DND-41 (cell line): ENCODE measurements at regions not wholly inside any gene's neighbourhood (a gene's known extent, or its start where the extent isn't known, plus 50 kb on each side); places are given as distances from the start of the nearest gene placed in this dataset.

Experiments used
- ATAC-seq: fragments of 200-7000 bp; cut with Tn5 transposase; 3 replicates; pipeline ENCODE4 v1.9.1; 2021; ENCODE audit warnings: low read depth; ENCODE audit not compliant: insufficient read depth
- DNase-seq: peaks from one replicate; pipeline ENCODE4 v3.0.0-alpha.2; 2020
- H2AFZ ChIP-seq: 2 replicates; pipeline ENCODE4 v1.6.0; 2012; ENCODE audit warnings: low read depth, low read length
- H3K27ac ChIP-seq: 2 replicates; pipeline ENCODE4 v1.5.1; 2012; ENCODE audit warnings: low read length, inconsistent platforms
- H3K27me3 ChIP-seq: fragments of 200-600 bp; sonication (generic); 2 replicates; pipeline ENCODE4 v1.6.0; 2012; ENCODE audit warnings: low read length, mild to moderate bottlenecking, inconsistent platforms; ENCODE audit not compliant: insufficient read depth, poor library complexity
- H3K36me3 ChIP-seq: 2 replicates; pipeline ENCODE4 v1.5.1; 2012; ENCODE audit warnings: low read length, inconsistent platforms; ENCODE audit not compliant: insufficient read depth
- H3K4me1 ChIP-seq: 2 replicates; pipeline ENCODE4 v1.5.1; 2012; ENCODE audit warnings: mild to moderate bottlenecking, low read length; ENCODE audit not compliant: insufficient read depth
- H3K4me2 ChIP-seq: 2 replicates; pipeline ENCODE4 v1.6.0; 2012; ENCODE audit warnings: mild to moderate bottlenecking, moderate library complexity, low read length, inconsistent platforms; ENCODE audit not compliant: insufficient read depth
- H3K4me3 ChIP-seq, 2 experiments: fragments of 200-600 bp in 1 of 2; shearing (Covaris generic) in 1 of 2; 2 replicates each; pipeline ENCODE4 v1.5.1; 2012 to 2016; ENCODE audit warnings: inconsistent platforms in 2 of 2, low read length in 2 of 2, mild to moderate bottlenecking in 2 of 2, low read depth in 1 of 2, moderate library complexity in 1 of 2
- H3K79me2 ChIP-seq: 2 replicates; pipeline ENCODE4 v1.6.0; 2012; ENCODE audit warnings: low read length, inconsistent platforms; ENCODE audit not compliant: insufficient read depth
- H3K9ac ChIP-seq: 2 replicates; pipeline ENCODE4 v1.6.0; 2012; ENCODE audit warnings: low read depth, mild to moderate bottlenecking, inconsistent platforms, low read length, moderate library complexity
- H3K9me3 ChIP-seq: 2 replicates; pipeline ENCODE4 v1.5.1; 2012; ENCODE audit warnings: low read length, moderate library complexity, mild to moderate bottlenecking, inconsistent platforms; ENCODE audit not compliant: insufficient read depth, severe bottlenecking
- H4K20me1 ChIP-seq: 2 replicates; pipeline ENCODE4 v1.6.0; 2012; ENCODE audit warnings: low read length; ENCODE audit not compliant: insufficient read depth
- CTCF ChIP-seq: IDR thresholded peaks from 2 replicates; pipeline ENCODE4 v1.5.1; 2012; ENCODE audit warnings: borderline replicate concordance, low read length, moderate library complexity, mild to moderate bottlenecking; ENCODE audit not compliant: poor library complexity, severe bottlenecking; ENCODE audit errors: extremely low read depth
- EZH2 ChIP-seq: IDR thresholded peaks from 3 replicates; pipeline ENCODE4 v1.6.1; 2012; ENCODE audit warnings: borderline replicate concordance, low read depth, mild to moderate bottlenecking, moderate library complexity, low read length, inconsistent platforms; ENCODE audit not compliant: severe bottlenecking

DNA sequence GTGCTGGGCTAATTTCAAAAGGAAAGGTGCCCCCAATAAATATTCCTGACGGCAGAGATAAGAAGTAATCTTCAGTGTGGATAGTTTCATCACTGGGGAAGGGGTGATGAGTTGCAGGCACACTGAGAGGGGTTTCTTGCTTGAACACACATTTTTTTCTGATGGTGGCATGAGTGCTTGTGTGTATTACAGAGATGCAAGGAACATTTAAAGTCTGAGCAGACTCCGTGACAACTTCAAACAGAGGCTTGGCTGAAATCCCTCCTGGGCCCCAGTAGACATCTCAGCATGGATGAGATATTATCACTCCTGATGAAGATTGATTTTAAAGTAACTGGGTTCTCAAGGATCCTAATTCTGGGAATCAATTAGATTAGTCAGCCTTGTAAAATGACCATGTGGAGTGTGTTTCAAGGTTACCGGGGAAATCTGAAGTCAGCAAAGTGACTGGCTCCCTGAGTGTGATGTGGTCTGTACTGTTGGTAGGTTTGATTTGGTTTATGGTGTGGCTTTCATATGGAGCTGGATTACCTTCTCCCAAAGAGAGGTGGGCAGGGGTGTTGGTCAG is 435.8 kb upstream of the EEF2KMT start:
- Histone ChIP-seq H3K9me3 (no peaks in the 10 kb centered on the region), H3K4me2 (no peak overlapping the region), H3K9ac (no peak overlapping the region), H4K20me1 (no peaks in the 10 kb centered on the region), H3K79me2 (no peaks in the 10 kb centered on the region), H3K27ac (no peak overlapping the region), H3K4me3 (no peak overlapping the region), H3K36me3 (no peaks in the 10 kb centered on the region), H3K27me3 (no peaks in the 10 kb centered on the region), H3K4me1 (no peaks in the 10 kb centered on the region), H2AFZ (no peak overlapping the region)
- ATAC-seq (no peak), DNase-seq (no peak)
- TF ChIP-seq EZH2 (no peak), CTCF (no peak)

GRCh38 chr16:5527817-5528216 is 430.2 kb upstream of the EEF2KMT start:
- no peak for TF ChIP-seq CTCF
- TF ChIP-seq EZH2: no peak
- Histone ChIP-seq H3K27ac (no peak overlapping the region), H4K20me1 (no peaks in the 10 kb centered on the region), H3K9me3 (no peaks in the 10 kb centered on the region), H3K27me3 (no peaks in the 10 kb centered on the region), H3K36me3 (no peaks in the 10 kb centered on the region), H3K79me2 (no peaks in the 10 kb centered on the region), H3K4me1 (no peaks in the 10 kb centered on the region), H3K4me3 (no peak overlapping the region), H3K4me2 (no peak overlapping the region), H2AFZ (no peak overlapping the region), H3K9ac (no peak overlapping the region)
- DNase-seq (no peak), ATAC-seq (no peak)

DNA sequence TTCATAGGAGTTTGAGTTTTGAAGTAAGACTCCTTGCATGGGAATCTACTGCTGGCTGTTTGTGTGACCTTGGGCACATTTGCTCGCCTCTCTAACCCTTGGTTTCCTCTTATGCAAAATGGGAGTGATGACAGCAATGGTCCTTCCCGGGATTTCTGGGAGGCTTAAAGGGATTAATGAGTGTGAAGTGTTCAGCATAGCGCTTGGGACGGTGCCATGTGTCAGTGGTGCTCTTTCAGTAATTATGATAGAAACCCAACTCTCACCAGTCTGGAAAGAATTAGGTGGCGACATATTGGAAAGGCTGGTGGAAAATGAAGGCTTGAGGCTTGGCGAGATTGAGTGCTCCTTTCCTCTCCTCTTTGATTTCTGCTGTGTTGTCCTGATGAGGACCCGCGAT is 429.2 kb upstream of the EEF2KMT start:
- Histone ChIP-seq H3K4me3 (no peak overlapping the region), H3K36me3 (no peaks in the 10 kb centered on the region), H3K4me1 (no peaks in the 10 kb centered on the region), H4K20me1 (no peaks in the 10 kb centered on the region), H3K9ac (no peak overlapping the region), H3K4me2 (no peak overlapping the region), H3K27ac (no peak overlapping the region), H3K9me3 (no peaks in the 10 kb centered on the region), H3K27me3 (no peaks in the 10 kb centered on the region), H2AFZ (no peak overlapping the region), H3K79me2 (no peaks in the 10 kb centered on the region)
- DNase-seq: no peak
- ATAC-seq: no peak
- TF ChIP-seq CTCF: no peak
- TF ChIP-seq EZH2: no peak

- Histone ChIP-seq H3K27me3 (no peaks in the 10 kb centered on the region), H3K36me3 (no peaks in the 10 kb centered on the region), H3K27ac (no peak overlapping the region), H3K4me2 (no peak overlapping the region), H4K20me1 (no peaks in the 10 kb centered on the region), H2AFZ (no peak overlapping the region), H3K79me2 (no peaks in the 10 kb centered on the region), H3K9me3 (no peaks in the 10 kb centered on the region), H3K9ac (no peak overlapping the region), H3K4me1 (no peaks in the 10 kb centered on the region), H3K4me3 (no peak overlapping the region)
- ATAC-seq: no peak
- DNase-seq: no peak
- TF ChIP-seq CTCF (no peak), EZH2 (no peak)
Measured at GRCh38 chr16:5523829-5524228, 426.2 kb upstream of the EEF2KMT start.
